Stimulated activated naive CD8-positive, alpha-beta T cell treated with anti-CD3 and anti-CD28 coated beads, Interleukin-15, amount 100 ng/mL, for 72 hours (primary cell): ENCODE measurements at regions not wholly inside any gene's neighbourhood (a gene's known extent, or its start where the extent isn't known, plus 50 kb on each side); places are given as distances from the start of the nearest gene placed in this dataset.
A peak's percentile ranks its signal among the peaks of the same experiment; 100 is the strongest.

Source experiments
- ATAC-seq: fragments of 150-1000 bp; cut with Tn5 transposase; 2 replicates; pipeline ENCODE4 v1.10.0; 2021; ENCODE audit warnings: mild to moderate bottlenecking, moderate library complexity
- DNase-seq, 2 donors: peaks; one replicate each; pipeline ENCODE4 v3.0.0; 2021 to 2022
- H3K27ac Mint-ChIP-seq, 2 donors: one replicate each; pipeline ENCODE4 v1.8.0; 2022; ENCODE audit warnings: mild to moderate bottlenecking in 2 of 2, mixed read lengths in 2 of 2, moderate library complexity in 2 of 2
- H3K27me3 Mint-ChIP-seq: one replicate; pipeline ENCODE4 v1.8.0; 2022; ENCODE audit warnings: mixed read lengths
- H3K4me1 Mint-ChIP-seq: one replicate; pipeline ENCODE4 v1.8.0; 2022; ENCODE audit warnings: mild to moderate bottlenecking, mixed read lengths
- H3K4me3 Mint-ChIP-seq, 2 donors: one replicate each; pipeline ENCODE4 v1.8.0; 2022; ENCODE audit warnings: mild to moderate bottlenecking in 2 of 2, mixed read lengths in 2 of 2, moderate library complexity in 1 of 2
- H3K9me3 Mint-ChIP-seq, 2 donors: one replicate each; pipeline ENCODE4 v1.8.0; 2022; ENCODE audit warnings: mixed read lengths in 2 of 2

DNA sequence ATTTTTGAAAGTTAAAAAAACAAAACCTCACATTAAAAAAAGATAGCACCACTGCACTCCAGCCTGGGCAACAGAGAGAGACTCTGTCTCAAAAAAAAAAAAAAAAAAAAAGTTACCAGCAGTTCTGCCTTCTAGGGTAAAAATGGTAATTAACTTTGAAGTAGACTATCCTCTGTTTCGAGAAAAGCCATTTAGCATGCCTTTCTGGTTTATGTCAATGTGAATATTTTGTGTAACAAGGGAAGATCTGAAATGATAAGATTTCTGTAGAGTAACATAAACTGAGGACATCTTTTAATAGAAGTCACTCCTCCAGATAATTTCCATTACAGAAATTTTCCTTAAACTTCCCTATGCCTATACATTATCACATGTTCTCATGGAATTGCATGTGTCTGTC, 203.2 kb upstream of the GAP43 start:
- H3K27me3 Mint-ChIP-seq = no peaks in the 10 kb centered on the region
- no peak overlapping the region for H3K27ac Mint-ChIP-seq
- no peaks in the 10 kb centered on the region for H3K9me3 Mint-ChIP-seq
- no peak overlapping the region for H3K4me3 Mint-ChIP-seq
- H3K4me1 Mint-ChIP-seq = peaks cover 6% of the 10 kb centered on the region
- DNase-seq (no peak), ATAC-seq (no peak)

DNA sequence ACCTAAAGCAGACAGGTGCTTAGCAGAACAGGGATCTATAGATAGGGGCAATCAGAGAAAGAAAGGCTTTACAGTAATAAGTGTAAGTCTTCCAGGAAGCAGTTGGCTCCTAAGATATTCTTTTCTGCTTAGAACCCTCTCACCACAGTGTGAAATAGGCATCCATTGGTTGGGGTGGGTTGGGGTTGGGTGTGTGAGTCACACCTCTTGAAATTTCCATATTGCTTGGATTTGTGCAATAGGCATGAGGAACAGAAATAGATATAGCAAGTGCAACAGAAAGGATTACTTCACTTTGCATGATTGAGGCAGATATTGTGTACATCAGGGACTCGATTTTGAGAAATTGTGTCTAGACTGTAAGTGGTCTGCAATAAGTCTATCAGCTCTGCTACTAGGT, 200.1 kb upstream of the GAP43 start:
- H3K9me3 Mint-ChIP-seq = no peaks in the 10 kb centered on the region
- no peak overlapping the region for H3K4me3 Mint-ChIP-seq
- no peak for ATAC-seq
- H3K27ac Mint-ChIP-seq = no peak overlapping the region
- H3K27me3 Mint-ChIP-seq = no peaks in the 10 kb centered on the region
- H3K4me1 Mint-ChIP-seq = peaks cover 6% of the 10 kb centered on the region
- no peak for DNase-seq

DNA sequence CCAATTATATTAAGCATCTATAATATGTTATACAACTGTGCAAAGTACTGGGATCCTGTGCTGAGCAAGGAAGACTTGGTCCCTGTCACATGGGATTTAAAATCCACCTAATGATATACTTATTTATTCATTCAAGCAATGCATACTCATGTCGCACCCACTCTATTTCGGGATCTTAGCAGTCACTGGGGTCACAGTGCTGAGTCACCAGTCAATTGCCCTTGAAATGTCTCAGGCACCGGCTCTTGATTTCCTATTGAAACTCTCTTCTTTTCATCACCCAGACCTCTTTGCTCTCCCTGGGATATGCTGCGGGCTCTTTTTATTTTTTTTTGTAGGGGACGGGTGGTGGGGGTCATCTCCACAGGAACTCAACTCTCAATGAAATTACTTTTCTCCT, 194.5 kb upstream of the GAP43 start:
- H3K4me1 Mint-ChIP-seq = no peaks in the 10 kb centered on the region
- no peaks in the 10 kb centered on the region for H3K9me3 Mint-ChIP-seq
- no peaks in the 10 kb centered on the region for H3K27me3 Mint-ChIP-seq
- no peak overlapping the region for H3K27ac Mint-ChIP-seq
- DNase-seq (no peak), ATAC-seq (no peak)
- no peak overlapping the region for H3K4me3 Mint-ChIP-seq

DNA sequence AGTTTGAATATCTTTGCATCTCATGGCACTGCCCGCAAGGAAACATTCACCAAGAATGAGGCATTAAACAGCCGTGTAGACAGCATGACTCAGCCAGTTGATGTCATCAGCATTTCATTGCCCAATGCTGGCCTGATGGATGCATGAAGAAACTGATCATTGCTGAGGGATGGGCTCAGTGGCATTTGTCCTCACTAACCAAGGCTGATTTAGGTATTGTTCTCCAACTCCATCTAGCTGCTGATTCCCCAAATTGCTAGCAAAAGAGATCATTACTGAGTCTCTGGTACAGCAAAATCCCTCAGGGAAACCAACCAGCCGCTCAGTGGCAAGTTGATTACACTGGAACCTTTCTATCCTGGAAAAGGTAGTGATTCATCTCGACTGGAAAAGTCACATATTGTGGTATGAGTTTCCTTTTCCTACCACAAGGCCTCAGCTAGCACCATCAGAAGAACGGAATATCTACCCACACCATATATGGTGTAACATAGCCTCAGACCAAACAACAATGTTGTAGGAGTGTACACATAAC, 186.5 kb upstream of the GAP43 start:
- Mint-ChIP-seq H3K4me3 (no peak overlapping the region), H3K4me1 (no peaks in the 10 kb centered on the region), H3K9me3 (no peaks in the 10 kb centered on the region), H3K27ac (no peak overlapping the region), H3K27me3 (no peaks in the 10 kb centered on the region)
- DNase-seq = no peak
- ATAC-seq = no peak

DNA sequence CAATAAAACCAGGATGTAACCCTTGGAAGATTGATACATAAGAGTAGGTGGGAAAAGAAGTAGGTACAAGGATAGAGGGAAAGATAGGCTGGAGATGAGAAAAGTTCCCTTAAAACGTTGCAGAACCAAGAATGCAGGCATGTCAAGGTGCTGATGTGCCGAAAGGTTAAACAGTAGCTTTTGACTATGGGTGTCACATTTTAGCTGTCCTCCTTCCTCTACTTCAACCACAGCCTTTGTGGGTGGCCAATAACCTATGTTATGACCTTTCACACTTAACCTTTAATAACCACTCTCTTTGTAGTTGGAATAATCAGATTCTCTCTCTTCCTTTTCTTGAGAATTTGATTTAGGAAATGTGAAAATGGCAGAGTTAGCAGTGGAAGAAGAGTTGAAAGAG, 184.5 kb upstream of the GAP43 start:
- DNase-seq = no peak
- Mint-ChIP-seq H3K4me3 (no peak overlapping the region), H3K27me3 (no peaks in the 10 kb centered on the region), H3K27ac (no peak overlapping the region), H3K4me1 (no peaks in the 10 kb centered on the region), H3K9me3 (no peaks in the 10 kb centered on the region)
- ATAC-seq = no peak

DNA sequence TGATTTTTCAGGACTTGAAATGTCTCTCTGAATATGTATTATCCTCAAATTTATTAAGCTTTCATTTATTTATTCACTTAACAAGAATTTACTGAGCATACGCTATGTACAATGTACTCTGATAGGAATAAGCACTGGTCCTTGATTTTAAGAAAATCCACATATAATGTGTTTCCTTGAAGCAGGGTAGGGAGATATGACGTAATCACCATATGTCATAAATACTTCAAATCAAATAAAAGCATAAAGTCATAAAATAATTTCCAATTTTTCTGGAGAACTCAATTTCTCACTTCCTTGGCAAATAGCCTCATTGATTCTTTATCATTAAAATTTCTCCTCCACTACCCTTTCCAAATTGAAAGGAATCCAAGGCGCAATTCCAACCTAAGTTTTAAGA, 177.8 kb upstream of the GAP43 start:
- DNase-seq = no peak
- H3K4me1 Mint-ChIP-seq = no peaks in the 10 kb centered on the region
- ATAC-seq = no peak
- H3K9me3 Mint-ChIP-seq = no peaks in the 10 kb centered on the region
- no peaks in the 10 kb centered on the region for H3K27me3 Mint-ChIP-seq
- H3K4me3 Mint-ChIP-seq = no peak overlapping the region
- no peak overlapping the region for H3K27ac Mint-ChIP-seq

DNA sequence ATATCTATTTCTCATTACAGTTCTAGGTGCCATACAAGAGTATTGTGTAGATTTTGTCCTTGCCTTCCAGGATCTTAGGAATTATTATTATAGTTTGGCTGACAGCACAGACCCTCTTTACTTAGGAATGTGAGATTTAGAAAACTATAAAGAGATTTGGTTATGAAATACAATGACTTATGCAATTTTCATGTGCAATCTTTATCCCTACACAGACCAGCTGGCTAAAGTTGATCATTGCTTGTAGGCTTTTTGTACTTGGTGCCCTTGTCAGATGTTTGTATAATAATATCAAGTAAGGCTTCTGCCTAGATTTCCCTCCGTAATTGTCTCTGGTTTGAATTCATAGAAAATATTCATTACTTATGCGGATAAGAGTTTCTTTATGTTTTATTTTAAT, 174.5 kb upstream of the GAP43 start:
- ATAC-seq (no peak), DNase-seq (no peak)
- no peak overlapping the region for H3K4me3 Mint-ChIP-seq
- H3K27ac Mint-ChIP-seq = no peak overlapping the region
- no peaks in the 10 kb centered on the region for H3K27me3 Mint-ChIP-seq
- no peaks in the 10 kb centered on the region for H3K9me3 Mint-ChIP-seq
- H3K4me1 Mint-ChIP-seq = no peaks in the 10 kb centered on the region

DNA sequence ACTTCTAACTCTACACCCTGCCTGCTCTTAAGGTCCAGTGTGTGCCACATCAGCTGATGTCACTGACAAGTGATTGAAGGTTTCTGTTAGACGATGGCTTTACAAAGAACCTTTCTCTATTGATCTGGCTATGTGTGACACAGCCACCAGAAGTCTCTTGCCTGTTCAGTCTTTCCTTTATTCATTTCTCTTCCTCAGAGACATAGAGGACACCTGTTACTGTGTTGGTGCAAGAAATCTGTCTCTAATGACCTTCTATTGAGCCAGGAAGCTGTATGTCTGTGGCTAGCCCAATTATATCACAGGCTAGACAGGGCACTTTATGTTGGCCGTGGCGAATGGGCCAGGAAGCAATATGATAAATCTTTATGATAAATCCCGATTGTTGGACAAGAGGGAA, 173.3 kb upstream of the GAP43 start:
- H3K4me1 Mint-ChIP-seq = no peaks in the 10 kb centered on the region
- no peaks in the 10 kb centered on the region for H3K27me3 Mint-ChIP-seq
- no peaks in the 10 kb centered on the region for H3K9me3 Mint-ChIP-seq
- ATAC-seq (no peak), DNase-seq (no peak)
- H3K27ac Mint-ChIP-seq = no peak overlapping the region
- no peak overlapping the region for H3K4me3 Mint-ChIP-seq

DNA sequence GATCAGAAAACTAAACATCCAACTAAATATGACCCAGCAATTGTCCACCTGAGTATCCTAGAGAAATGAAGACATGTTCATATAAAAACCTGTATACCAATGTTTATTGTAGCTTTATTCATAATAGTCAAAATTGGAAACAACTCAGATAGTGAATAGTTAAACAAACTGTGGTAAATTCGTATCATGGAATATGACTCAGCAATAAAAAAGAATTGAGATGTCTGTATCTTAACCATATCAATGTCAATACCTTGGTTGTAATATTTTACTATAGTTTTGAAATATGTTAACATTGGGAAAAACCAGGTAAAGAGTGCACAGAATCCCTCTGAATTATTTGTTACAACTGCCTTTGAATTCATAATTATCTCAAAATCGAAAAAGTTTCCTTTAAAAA, 159.3 kb upstream of the GAP43 start:
- Mint-ChIP-seq H3K4me3 (no peak overlapping the region), H3K27ac (no peak overlapping the region), H3K27me3 (no peaks in the 10 kb centered on the region), H3K9me3 (no peaks in the 10 kb centered on the region), H3K4me1 (no peaks in the 10 kb centered on the region)
- ATAC-seq (no peak), DNase-seq (no peak)

DNA sequence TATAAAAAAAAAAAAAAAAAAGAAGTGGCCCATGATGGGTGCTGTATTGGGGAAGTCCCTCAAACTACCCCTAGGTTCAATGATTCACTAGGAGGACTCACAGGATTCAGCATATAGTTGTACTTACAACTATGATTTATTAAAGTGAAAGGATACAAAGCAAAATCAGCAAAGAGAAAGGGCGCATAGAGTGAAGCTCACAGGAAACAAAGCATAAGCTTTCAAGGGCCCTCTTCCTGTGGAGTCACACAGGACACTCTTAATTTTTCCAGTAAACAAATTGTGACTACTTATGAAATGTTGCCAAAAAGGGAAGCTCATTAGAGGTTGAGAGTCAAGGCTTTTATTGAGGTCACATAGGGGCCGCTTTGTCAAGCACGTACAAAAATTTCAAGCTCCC, 153.7 kb upstream of the GAP43 start:
- Mint-ChIP-seq H3K4me3 (no peak overlapping the region), H3K4me1 (no peaks in the 10 kb centered on the region), H3K9me3 (no peaks in the 10 kb centered on the region), H3K27ac (no peak overlapping the region), H3K27me3 (no peaks in the 10 kb centered on the region)
- DNase-seq (no peak), ATAC-seq (peak; percentile 49)

DNA sequence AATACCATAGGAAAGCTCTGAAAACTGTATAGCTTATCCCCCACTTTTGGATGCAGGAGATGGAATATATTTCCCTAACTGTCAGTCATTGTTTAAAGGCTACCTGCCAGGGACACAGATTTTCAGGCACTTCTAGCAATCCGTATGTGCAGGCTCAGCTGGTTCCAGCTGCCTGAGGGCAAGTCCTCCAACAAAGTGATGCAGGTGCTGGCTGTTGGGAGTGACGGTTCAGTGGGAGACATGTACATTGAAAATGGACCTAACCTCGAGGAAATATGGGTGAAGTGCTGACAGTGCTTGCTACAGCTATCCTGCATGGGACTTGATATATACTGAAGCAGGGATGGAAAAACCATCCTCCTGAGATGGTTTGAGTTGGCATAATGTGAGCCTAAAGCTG, 153.1 kb upstream of the GAP43 start:
- H3K27me3 Mint-ChIP-seq = no peaks in the 10 kb centered on the region
- DNase-seq (no peak), ATAC-seq (no peak)
- no peaks in the 10 kb centered on the region for H3K4me1 Mint-ChIP-seq
- H3K4me3 Mint-ChIP-seq = no peak overlapping the region
- no peaks in the 10 kb centered on the region for H3K9me3 Mint-ChIP-seq
- H3K27ac Mint-ChIP-seq = no peak overlapping the region

DNA sequence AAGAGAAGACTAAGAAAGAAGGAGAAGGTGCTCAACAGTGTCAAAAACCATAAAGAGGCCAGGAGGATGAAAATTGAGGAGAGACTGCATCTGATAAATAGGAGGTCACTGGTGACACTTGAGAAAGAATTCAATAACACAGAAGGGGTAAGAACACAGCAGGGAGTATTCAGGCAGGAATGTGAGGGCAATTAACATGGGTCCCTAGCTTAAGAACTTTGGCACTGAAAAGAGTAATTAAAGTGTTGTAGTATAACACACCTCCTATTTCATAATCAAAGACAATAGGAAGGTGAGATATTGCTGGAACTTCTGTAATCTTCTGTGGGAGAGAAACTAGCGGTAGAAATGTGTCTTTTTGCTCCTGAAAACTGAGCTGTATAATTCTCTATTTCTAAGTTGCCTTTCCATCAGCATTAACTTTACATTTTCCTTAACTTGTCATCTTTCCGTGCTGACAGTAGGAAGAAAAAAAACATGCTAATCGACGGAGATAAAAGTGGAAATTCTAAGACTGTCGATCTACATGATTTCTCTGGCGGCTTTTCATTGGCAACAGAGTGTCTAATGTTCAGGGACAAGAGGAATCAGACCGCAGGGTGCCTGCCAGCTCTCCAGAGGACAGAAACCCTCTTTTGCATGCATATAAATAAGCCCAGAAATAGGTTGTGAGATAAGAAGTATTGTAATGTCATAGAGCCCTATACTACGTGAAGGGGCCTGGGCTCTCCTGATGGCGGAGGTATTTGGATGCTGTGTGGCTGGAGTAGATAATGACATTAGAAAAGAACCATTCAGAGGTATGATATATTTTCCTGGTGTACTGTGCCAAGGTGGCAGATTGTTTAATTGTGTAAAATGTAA, 147.9 kb upstream of the GAP43 start:
- no peak overlapping the region for H3K27ac Mint-ChIP-seq
- H3K4me1 Mint-ChIP-seq = no peaks in the 10 kb centered on the region
- DNase-seq (no peak), ATAC-seq (no peak)
- H3K27me3 Mint-ChIP-seq = no peaks in the 10 kb centered on the region
- no peak overlapping the region for H3K4me3 Mint-ChIP-seq
- no peaks in the 10 kb centered on the region for H3K9me3 Mint-ChIP-seq

DNA sequence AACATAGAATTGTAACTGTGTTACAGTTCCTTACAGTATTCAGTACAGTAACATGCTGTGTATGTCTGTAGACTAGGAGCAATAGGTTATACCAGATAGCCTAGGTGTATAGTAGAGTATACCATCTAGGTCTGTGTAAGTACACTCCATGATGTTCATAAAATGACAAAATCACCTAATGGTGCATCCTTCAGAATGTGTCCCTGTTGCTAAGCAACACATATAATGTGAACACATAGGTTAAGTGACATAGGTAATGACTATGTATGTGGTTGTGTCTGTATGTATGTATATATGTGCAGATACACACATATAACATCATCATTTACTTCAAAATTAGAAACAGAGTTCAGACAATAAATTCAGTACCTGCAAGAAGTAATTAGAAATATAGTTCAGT, 146.8 kb upstream of the GAP43 start:
- H3K4me3 Mint-ChIP-seq = no peak overlapping the region
- ATAC-seq (peak; percentile 23), DNase-seq (no peak)
- H3K9me3 Mint-ChIP-seq = no peaks in the 10 kb centered on the region
- H3K27ac Mint-ChIP-seq = no peak overlapping the region
- H3K27me3 Mint-ChIP-seq = peaks cover 8% of the 10 kb centered on the region
- H3K4me1 Mint-ChIP-seq = no peaks in the 10 kb centered on the region

DNA sequence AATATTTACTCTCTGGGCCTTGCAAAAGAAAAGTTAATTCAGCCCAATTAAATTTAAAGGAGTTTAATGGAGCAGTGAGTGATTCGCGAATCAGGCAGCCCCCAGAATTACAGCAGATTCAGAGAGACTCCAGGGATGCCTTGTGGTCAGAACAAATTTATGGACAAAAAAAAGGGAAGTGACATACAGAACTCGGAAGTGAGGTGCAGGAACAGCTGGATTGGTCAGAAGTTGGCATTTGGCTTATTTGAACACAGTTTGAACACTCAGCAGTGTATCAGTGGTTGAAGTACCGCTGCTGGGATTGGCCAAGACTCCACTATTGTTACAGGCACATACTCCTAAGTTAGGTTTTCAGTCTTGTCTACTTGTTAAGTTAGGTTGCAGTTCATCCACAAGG, 145.0 kb upstream of the GAP43 start:
- peaks cover 15% of the 10 kb centered on the region for H3K27me3 Mint-ChIP-seq
- no peak overlapping the region for H3K27ac Mint-ChIP-seq
- no peak for ATAC-seq
- peaks cover 6 to 9% of the 10 kb centered on the region in 2 donors for H3K9me3 Mint-ChIP-seq
- DNase-seq = no peak
- no peaks in the 10 kb centered on the region for H3K4me1 Mint-ChIP-seq
- no peak overlapping the region for H3K4me3 Mint-ChIP-seq

DNA sequence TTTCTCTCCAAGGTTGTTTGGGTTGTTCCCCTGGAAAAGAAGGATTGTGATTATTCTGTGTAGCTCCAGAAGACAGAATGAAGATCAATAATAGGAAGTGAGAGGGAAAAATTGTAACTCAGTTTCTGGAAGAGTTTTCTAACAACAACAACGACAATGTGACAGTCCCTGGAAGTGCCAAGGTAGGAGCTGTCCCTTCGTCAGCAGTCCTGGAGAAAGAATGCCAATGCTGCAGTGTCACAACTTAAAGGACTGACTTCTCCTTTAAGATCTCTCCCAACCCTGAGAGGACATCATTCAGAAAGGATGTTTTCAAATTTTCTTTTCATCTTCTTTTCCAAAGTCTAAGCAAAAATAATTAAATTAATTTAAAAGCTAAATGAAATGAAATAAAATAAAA, 136.4 kb upstream of the GAP43 start:
- Mint-ChIP-seq H3K4me1 (no peaks in the 10 kb centered on the region), H3K9me3 (peaks cover 6 to 9% of the 10 kb centered on the region in 2 donors), H3K27ac (no peak overlapping the region), H3K27me3 (peaks cover 13% of the 10 kb centered on the region), H3K4me3 (no peak overlapping the region)
- ATAC-seq (no peak), DNase-seq (no peak)

DNA sequence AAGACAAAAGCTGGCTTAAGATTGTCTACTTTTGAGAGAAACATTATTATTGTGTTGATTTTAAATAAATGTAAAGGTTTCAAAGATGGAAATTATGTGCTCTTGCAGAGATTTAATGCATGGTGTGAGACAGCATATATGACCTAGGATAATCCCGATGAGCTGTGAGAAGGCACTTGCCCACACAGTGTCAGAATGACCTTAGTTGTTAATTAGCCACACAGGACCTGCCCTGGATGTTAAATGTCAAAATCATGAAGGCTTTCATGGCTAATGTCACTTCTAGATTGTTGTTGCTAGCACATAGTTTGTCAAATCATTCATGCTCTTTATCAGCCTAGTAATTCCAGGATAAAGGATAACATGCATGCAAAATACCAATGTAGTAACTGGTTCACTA, 135.3 kb upstream of the GAP43 start:
- no peak for ATAC-seq
- Mint-ChIP-seq H3K4me1 (no peaks in the 10 kb centered on the region), H3K27me3 (peaks cover 9% of the 10 kb centered on the region), H3K9me3 (peaks cover 2 to 3% of the 10 kb centered on the region in 2 donors), H3K4me3 (no peak overlapping the region), H3K27ac (no peak overlapping the region)
- DNase-seq = no peak

DNA sequence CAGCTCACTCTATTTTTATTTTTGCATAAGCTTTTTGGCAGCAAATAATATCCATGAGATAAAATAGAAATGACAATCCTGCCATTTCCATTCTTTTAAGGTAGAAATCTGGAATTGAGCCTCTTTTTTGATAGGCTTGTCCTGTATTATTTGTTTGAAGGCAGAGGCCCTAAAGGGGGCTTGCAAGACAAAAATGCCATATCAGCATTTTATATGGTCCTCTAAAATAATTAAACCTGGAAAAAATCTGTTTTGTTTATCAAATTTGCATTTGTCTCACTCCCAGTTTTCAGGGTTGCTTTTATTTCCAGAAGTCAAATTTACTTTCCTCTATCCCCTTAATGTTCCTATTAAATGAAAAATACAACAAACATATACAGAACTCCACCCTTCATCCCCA, 134.9 kb upstream of the GAP43 start:
- Mint-ChIP-seq H3K27me3 (peaks cover 6% of the 10 kb centered on the region), H3K4me1 (no peaks in the 10 kb centered on the region), H3K4me3 (no peak overlapping the region), H3K27ac (no peak overlapping the region), H3K9me3 (no peaks in the 10 kb centered on the region)
- ATAC-seq = no peak
- DNase-seq = no peak
